Muscle of leg (tissue), 3 donors: ENCODE measurements at regions not wholly inside any gene's neighbourhood (a gene's known extent, or its start where the extent isn't known, plus 50 kb on each side); places are given as distances from the start of the nearest gene placed in this dataset.
A peak's percentile ranks its signal among the peaks of the same experiment; 100 is the strongest.

Experiments used
- DNase-seq: peaks from one replicate; pipeline ENCODE4 v3.0.0; 2013
- H3K27ac ChIP-seq: one replicate; pipeline ENCODE4 v1.5.1; 2013; ENCODE audit warnings: mild to moderate bottlenecking, low read length, control low read depth
- H3K27me3 ChIP-seq: one replicate; pipeline ENCODE4 v1.6.1; 2013; ENCODE audit warnings: low read length; ENCODE audit not compliant: control insufficient read depth, insufficient read depth
- H3K36me3 ChIP-seq: one replicate; pipeline ENCODE4 v1.6.1; 2013; ENCODE audit warnings: low read length; ENCODE audit not compliant: control insufficient read depth, insufficient read depth
- H3K4me1 ChIP-seq: one replicate; pipeline ENCODE4 v1.6.1; 2013; ENCODE audit warnings: low read length; ENCODE audit not compliant: control insufficient read depth, insufficient read depth
- H3K4me3 ChIP-seq: one replicate; pipeline ENCODE4 v1.5.1; 2013; ENCODE audit warnings: low read length, control low read depth
- H3K9me3 ChIP-seq: replicated peaks from 2 replicates; pipeline ENCODE4 v1.6.1; 2013; ENCODE audit warnings: low read depth, low read length; ENCODE audit not compliant: control insufficient read depth
- WGBS: methylation state at CpG from one replicate; pipeline ENCODE4 v1.1.5; 2013; ENCODE audit warnings: missing lambda C conversion rate; ENCODE audit not compliant: insufficient coverage; 5-methylcytosine and 5-hydroxymethylcytosine counted together

DNA sequence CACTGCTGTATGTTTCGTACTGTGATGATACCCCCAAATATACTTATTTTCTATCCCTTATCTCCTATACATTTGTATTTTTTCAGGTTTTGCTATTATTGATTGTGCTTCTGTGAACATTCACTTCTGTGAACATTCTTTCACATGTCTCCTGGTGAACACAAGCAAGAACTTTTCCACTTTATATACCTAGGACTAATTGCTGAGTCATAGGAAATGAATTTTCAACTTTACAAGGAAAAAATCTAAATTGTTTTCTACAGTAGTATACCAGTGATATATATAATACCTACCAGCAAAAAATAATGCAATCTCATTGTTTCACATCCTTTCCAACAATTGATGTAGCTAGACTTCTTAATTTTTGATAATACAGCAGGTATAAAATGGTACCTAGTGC, 139.5 kb upstream of the MAGEB18 start:
- no peak overlapping the region for H3K27ac ChIP-seq
- no peaks in the 10 kb centered on the region for H3K36me3 ChIP-seq
- no peak for DNase-seq
- H3K9me3 ChIP-seq = no peaks in the 10 kb centered on the region
- H3K4me1 ChIP-seq = no peaks in the 10 kb centered on the region
- WGBS = no CpG with 5 or more reads among the region's 1 CpG
- no peak overlapping the region for H3K4me3 ChIP-seq
- H3K27me3 ChIP-seq = no peaks in the 10 kb centered on the region

GRCh38 chrX:26007462-26007861, 130.7 kb upstream of the MAGEB18 start:
- no peaks in the 10 kb centered on the region for H3K9me3 ChIP-seq
- H3K27ac ChIP-seq = no peak overlapping the region
- WGBS = no CpG with 5 or more reads among the region's 2 CpGs
- H3K36me3 ChIP-seq = no peaks in the 10 kb centered on the region
- H3K4me3 ChIP-seq = no peak overlapping the region
- no peaks in the 10 kb centered on the region for H3K4me1 ChIP-seq
- no peak for DNase-seq
- H3K27me3 ChIP-seq = no peaks in the 10 kb centered on the region

DNA sequence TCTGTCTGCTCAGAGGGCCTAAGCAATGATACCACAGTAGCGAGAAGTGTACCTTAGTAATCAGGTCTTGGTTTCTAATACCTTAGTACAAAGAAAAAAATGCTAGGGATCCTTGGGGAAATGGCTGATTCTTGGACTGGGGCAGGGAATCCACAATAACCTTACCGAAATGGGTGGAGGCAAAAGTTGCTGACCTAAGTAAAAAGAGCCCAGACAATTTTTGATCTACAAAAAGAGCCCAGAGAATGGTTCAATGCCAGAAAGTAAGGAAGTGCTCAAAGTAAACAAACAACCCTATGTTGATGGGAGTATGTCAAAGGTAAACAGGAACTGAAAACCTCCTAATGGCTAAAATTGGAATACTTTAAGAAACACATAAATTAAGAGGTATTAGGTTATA, 130.1 kb upstream of the MAGEB18 start:
- H3K36me3 ChIP-seq = no peaks in the 10 kb centered on the region
- no peaks in the 10 kb centered on the region for H3K9me3 ChIP-seq
- H3K27ac ChIP-seq = no peak overlapping the region
- WGBS = no CpG with 5 or more reads among the region's 2 CpGs
- H3K4me3 ChIP-seq = no peak overlapping the region
- no peaks in the 10 kb centered on the region for H3K27me3 ChIP-seq
- no peak for DNase-seq
- no peaks in the 10 kb centered on the region for H3K4me1 ChIP-seq

- Histone ChIP-seq H3K4me1 (no peaks in the 10 kb centered on the region), H3K9me3 (no peaks in the 10 kb centered on the region), H3K36me3 (no peaks in the 10 kb centered on the region), H3K4me3 (no peak overlapping the region), H3K27ac (no peak overlapping the region), H3K27me3 (no peaks in the 10 kb centered on the region)
- DNase-seq = no peak
- no CpG with 5 or more reads among the region's 2 CpGs for WGBS
Observed at GRCh38 chrX:26008691-26009090, 129.5 kb upstream of the MAGEB18 start.

DNA sequence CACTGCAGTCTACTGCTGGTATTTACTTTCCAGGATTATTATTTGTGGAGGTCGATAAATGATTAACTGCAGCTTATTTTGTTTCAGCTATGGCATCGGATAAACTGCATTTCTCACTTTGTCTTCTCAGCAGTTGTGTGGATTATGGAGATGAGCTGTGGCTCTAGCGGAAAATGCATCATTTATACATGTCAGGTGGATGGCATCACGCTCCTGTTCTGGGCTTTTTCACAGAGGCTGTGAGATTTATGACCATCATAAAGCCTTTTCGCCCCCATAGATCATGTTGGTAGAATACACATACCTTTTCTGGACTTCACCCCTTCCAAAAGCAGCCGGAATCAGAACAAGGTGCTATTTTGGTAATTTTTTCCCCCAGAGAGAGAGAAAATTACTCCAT, 118.8 kb upstream of the MAGEB18 start:
- H3K27ac ChIP-seq = no peak overlapping the region
- H3K4me1 ChIP-seq = no peaks in the 10 kb centered on the region
- no peaks in the 10 kb centered on the region for H3K9me3 ChIP-seq
- H3K4me3 ChIP-seq = no peak overlapping the region
- no peaks in the 10 kb centered on the region for H3K27me3 ChIP-seq
- DNase-seq = no peak
- H3K36me3 ChIP-seq = no peaks in the 10 kb centered on the region
- WGBS = 57% methylated on average over 3 of the region's 6 CpGs

DNA sequence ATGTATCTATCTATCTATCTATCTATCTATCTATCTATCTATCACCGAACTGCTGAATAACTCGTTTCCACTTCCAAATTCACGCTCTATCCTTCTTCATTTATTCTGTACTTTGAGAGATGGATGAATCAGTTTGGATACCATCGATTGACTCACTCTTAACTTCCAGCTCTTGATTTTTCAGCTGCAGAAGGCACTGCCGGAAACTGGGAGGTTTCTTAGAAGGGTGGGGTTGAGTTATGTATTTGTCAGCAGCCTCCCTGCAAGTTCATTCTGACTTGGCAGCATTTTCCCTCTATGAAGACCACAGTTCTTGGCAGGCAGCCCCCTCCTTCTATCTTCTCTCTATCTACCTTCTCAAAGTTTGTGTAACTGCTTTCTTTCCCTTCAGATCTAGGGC, 112.0 kb upstream of the MAGEB18 start:
- H3K27me3 ChIP-seq = no peaks in the 10 kb centered on the region
- no peak for DNase-seq
- WGBS = no CpG with 5 or more reads among the region's 5 CpGs
- no peak overlapping the region for H3K27ac ChIP-seq
- no peaks in the 10 kb centered on the region for H3K4me1 ChIP-seq
- no peaks in the 10 kb centered on the region for H3K9me3 ChIP-seq
- H3K4me3 ChIP-seq = no peak overlapping the region
- H3K36me3 ChIP-seq = no peaks in the 10 kb centered on the region

- no peaks in the 10 kb centered on the region for H3K9me3 ChIP-seq
- peak; percentile 48 for DNase-seq
- H3K36me3 ChIP-seq = no peaks in the 10 kb centered on the region
- H3K4me1 ChIP-seq = no peaks in the 10 kb centered on the region
- 30% methylated on average over 2 of the region's 4 CpGs for WGBS
- no peaks in the 10 kb centered on the region for H3K27me3 ChIP-seq
- H3K4me3 ChIP-seq = no peak overlapping the region
- H3K27ac ChIP-seq = no peak overlapping the region
Observed at GRCh38 chrX:26032111-26032912, 105.8 kb upstream of the MAGEB18 start.

DNA sequence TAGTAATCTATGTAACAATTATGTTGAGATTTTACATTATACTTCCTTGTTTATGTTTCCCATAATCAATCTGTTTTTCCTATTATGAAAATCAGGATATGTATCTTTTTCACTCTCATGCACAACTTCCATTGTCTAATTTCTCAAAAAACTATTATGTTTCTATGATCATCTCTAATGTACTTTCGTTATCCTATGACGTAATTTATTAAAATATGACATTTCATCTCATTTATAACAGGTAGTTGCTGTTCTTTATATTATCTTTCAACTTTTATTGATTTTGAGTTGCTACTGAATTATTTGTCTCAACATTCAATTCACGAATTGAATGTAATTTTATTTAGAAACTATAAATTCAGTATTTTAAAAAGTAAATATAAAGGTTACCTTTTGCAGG, 100.8 kb upstream of the MAGEB18 start:
- no peaks in the 10 kb centered on the region for H3K4me1 ChIP-seq
- H3K4me3 ChIP-seq = no peak overlapping the region
- WGBS = no CpG with 5 or more reads among the region's 3 CpGs
- no peak for DNase-seq
- H3K9me3 ChIP-seq = no peaks in the 10 kb centered on the region
- peaks cover 2% of the 10 kb centered on the region for H3K27me3 ChIP-seq
- H3K36me3 ChIP-seq = no peaks in the 10 kb centered on the region
- no peak overlapping the region for H3K27ac ChIP-seq

GRCh38 chrX:26050099-26050498, 88.0 kb upstream of the MAGEB18 start:
- Histone ChIP-seq H3K27me3 (no peaks in the 10 kb centered on the region), H3K4me1 (no peaks in the 10 kb centered on the region), H3K4me3 (no peak overlapping the region), H3K9me3 (no peaks in the 10 kb centered on the region), H3K36me3 (no peaks in the 10 kb centered on the region), H3K27ac (no peak overlapping the region)
- no peak for DNase-seq

DNA sequence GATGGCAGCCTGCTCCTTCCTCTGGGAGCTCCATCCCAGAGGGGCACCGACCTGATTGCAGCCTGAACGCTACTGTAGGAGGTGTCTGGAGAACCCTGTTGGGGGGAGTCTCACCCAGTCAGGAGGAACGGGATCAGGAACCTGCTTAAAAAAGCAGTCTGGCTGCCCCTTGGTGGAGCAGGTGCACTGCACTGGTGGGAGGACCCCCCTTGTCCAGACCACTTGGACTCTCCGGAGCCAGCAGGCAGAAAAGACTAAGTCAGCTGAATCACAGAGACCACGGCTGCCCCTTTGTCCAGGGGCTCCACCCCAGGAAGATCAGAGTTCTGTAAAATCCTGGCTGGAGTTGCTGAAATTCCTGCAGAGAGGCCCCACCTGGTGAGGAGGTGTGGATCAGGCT, 67.3 kb upstream of the MAGEB18 start:
- 54% methylated on average over 5 of the region's 5 CpGs for WGBS
- H3K4me3 ChIP-seq = no peak overlapping the region

DNA sequence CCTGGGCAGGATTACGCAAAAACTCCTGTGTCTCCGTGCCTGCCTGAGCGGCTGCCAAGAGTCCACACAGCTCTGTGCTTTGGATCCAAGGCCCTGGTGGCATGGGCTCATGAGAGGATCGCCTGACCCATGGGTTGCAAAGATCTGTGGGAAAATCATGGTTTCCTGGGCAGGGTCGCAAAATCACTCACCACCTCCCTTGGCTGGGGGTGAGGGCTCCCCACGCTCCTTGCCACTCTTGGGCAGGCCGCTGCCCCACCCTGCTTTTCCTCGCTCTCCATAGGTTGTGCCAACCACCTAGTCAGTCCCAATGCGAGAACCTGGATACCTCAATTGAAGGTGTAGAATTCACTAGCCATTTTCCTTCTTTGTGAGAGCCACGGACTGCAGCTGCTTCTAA, 66.5 kb upstream of the MAGEB18 start:
- Histone ChIP-seq H3K27ac (no peak overlapping the region), H3K36me3 (no peaks in the 10 kb centered on the region), H3K27me3 (no peaks in the 10 kb centered on the region), H3K4me3 (no peak overlapping the region), H3K4me1 (no peaks in the 10 kb centered on the region), H3K9me3 (no peaks in the 10 kb centered on the region)
- 80% methylated on average over 9 of the region's 10 CpGs for WGBS
- no peak for DNase-seq

More for the DNA sequence above, 67.3 kb upstream of the MAGEB18 start:
- DNase-seq = no peak
- H3K36me3 ChIP-seq = no peaks in the 10 kb centered on the region
- H3K27ac ChIP-seq = no peak overlapping the region
- H3K9me3 ChIP-seq = no peaks in the 10 kb centered on the region
- H3K27me3 ChIP-seq = no peaks in the 10 kb centered on the region
- no peaks in the 10 kb centered on the region for H3K4me1 ChIP-seq
